B cell (primary cell): ENCODE measurements at regions not wholly inside any gene's neighbourhood (a gene's known extent, or its start where the extent isn't known, plus 50 kb on each side); places are given as distances from the start of the nearest gene placed in this dataset.

Source experiments
- CTCF ChIP-seq: fragments of 200-600 bp; IDR thresholded peaks from one replicate; pipeline ENCODE4 v1.8.0; 2022; ENCODE audit warnings: antibody characterized with exemption, mild to moderate bottlenecking
- EZH2 ChIP-seq: IDR thresholded peaks from 2 replicates; pipeline ENCODE4 v1.6.1; 2012; ENCODE audit warnings: borderline replicate concordance, low read depth, mild to moderate bottlenecking, moderate library complexity, low read length; ENCODE audit not compliant: insufficient read depth, poor library complexity, severe bottlenecking

GRCh38 chr4:17077105-17077504 is 178.7 kb upstream of the LDB2 start:
- TF ChIP-seq CTCF (no peak), EZH2 (no peak)
